Endodermal cell (in vitro differentiated cells): ENCODE measurements at regions not wholly inside any gene's neighbourhood (a gene's known extent, or its start where the extent isn't known, plus 50 kb on each side); places are given as distances from the start of the nearest gene placed in this dataset.

ENCODE experiments used
- DNase-seq: peaks from one replicate; pipeline ENCODE4 v3.0.0-alpha.2; 2017
- H3K27ac ChIP-seq: 2 replicates; pipeline ENCODE4 v1.5.1; 2013; ENCODE audit warnings: mild to moderate bottlenecking, low read depth, low read length, moderate library complexity
- H3K27me3 ChIP-seq: 2 replicates; pipeline ENCODE4 v1.6.1; 2013; ENCODE audit warnings: mild to moderate bottlenecking, low read length, moderate library complexity; ENCODE audit not compliant: insufficient read depth, control insufficient read depth, poor library complexity, severe bottlenecking
- H3K36me3 ChIP-seq: 2 replicates; pipeline ENCODE4 v1.7.0; 2013; ENCODE audit warnings: mild to moderate bottlenecking, low read length, moderate library complexity; ENCODE audit not compliant: control insufficient read depth, insufficient read depth
- H3K4me1 ChIP-seq: one replicate; pipeline ENCODE4 v1.7.0; 2013; ENCODE audit warnings: low read length; ENCODE audit not compliant: control insufficient read depth, insufficient read depth
- H3K4me3 ChIP-seq: 2 replicates; pipeline ENCODE4 v1.5.1; 2013; ENCODE audit warnings: mild to moderate bottlenecking, low read length, moderate library complexity
- H3K9ac ChIP-seq: 2 replicates; pipeline ENCODE4 v1.6.1; 2013; ENCODE audit warnings: mild to moderate bottlenecking, low read length, moderate library complexity; ENCODE audit not compliant: poor library complexity, severe bottlenecking; ENCODE audit errors: extremely low read depth
- H3K9me3 ChIP-seq: 2 replicates; pipeline ENCODE4 v1.6.1; 2013; ENCODE audit warnings: mild to moderate bottlenecking, low read length, moderate library complexity; ENCODE audit not compliant: control insufficient read depth
- H3K27ac Mint-ChIP-seq: 2 replicates; pipeline ENCODE4 v1.8.0; 2020; ENCODE audit warnings: mixed read lengths
- H3K27me3 Mint-ChIP-seq: 2 replicates; pipeline ENCODE4 v1.8.0; 2021; ENCODE audit warnings: mild to moderate bottlenecking, mixed read lengths; ENCODE audit not compliant: insufficient read depth
- H3K36me3 Mint-ChIP-seq: 2 replicates; pipeline ENCODE4 v1.8.0; 2020; ENCODE audit warnings: low read depth, mixed read lengths
- H3K4me1 Mint-ChIP-seq: 2 replicates; pipeline ENCODE4 v1.8.0; 2020; ENCODE audit warnings: mixed read lengths
- H3K4me3 Mint-ChIP-seq: 2 replicates; pipeline ENCODE4 v1.8.0; 2020; ENCODE audit warnings: mild to moderate bottlenecking, moderate library complexity, mixed read lengths
- H3K9me3 Mint-ChIP-seq: 2 replicates; pipeline ENCODE4 v1.8.0; 2020; ENCODE audit warnings: mild to moderate bottlenecking, mixed read lengths
- WGBS, 2 experiments: methylation state at CpG; one replicate each; pipeline versions ENCODE4 v1.1.5 to v1.1.7; 2013; ENCODE audit warnings: missing lambda C conversion rate in 2 of 2, mixed read lengths in 1 of 2; ENCODE audit not compliant: insufficient coverage in 1 of 2, insufficient read length in 1 of 2; 5-methylcytosine and 5-hydroxymethylcytosine counted together
- TF ChIP-seq, protein P1 (sequence below): fragments of 200-600 bp; sonication (generic); conservative IDR thresholded peaks from 2 replicates; pipeline ENCODE4 v1.5.0; 2021; ENCODE audit warnings: antibody characterized with exemption, mild to moderate bottlenecking

DNA sequence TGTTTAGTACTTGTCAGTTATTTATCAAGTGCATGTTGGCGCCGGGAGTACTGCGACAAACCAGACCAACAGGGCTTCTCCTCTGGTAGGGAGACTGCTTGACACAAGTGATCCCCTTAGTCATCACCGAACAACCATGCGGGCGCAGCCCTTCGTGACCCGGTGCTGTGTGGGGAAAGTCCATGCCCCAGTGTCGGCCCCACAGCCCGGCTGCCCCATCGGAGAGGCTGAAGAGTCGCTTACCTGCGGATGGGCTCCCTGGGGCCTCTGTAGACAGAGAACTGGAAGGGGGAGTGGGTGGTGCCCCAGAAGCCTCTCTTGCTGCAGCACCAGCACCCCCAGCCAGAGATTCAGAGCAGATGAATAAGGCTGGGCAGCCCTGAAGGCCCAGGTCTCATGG is 90.3 kb upstream of the PRR23E start:
- H3K36me3 ChIP-seq: no peaks in the 10 kb centered on the region
- H3K9me3 Mint-ChIP-seq: no peaks in the 10 kb centered on the region
- H3K36me3 Mint-ChIP-seq: no peaks in the 10 kb centered on the region
- WGBS, 2 experiments: 95 to 96% methylated on average over 10 to 13 of the region's 13 CpGs
- H3K4me3 Mint-ChIP-seq: no peak overlapping the region
- H3K27me3 ChIP-seq: no peaks in the 10 kb centered on the region
- no peak overlapping the region for H3K4me3 ChIP-seq
- no peak overlapping the region for H3K27ac Mint-ChIP-seq
- no peaks in the 10 kb centered on the region for H3K27me3 Mint-ChIP-seq
- no peak overlapping the region for H3K9ac ChIP-seq
- H3K4me1 ChIP-seq: no peaks in the 10 kb centered on the region
- DNase-seq: no peak
- H3K27ac ChIP-seq: no peak overlapping the region
- H3K9me3 ChIP-seq: no peaks in the 10 kb centered on the region
- TF ChIP-seq, protein P1, sequence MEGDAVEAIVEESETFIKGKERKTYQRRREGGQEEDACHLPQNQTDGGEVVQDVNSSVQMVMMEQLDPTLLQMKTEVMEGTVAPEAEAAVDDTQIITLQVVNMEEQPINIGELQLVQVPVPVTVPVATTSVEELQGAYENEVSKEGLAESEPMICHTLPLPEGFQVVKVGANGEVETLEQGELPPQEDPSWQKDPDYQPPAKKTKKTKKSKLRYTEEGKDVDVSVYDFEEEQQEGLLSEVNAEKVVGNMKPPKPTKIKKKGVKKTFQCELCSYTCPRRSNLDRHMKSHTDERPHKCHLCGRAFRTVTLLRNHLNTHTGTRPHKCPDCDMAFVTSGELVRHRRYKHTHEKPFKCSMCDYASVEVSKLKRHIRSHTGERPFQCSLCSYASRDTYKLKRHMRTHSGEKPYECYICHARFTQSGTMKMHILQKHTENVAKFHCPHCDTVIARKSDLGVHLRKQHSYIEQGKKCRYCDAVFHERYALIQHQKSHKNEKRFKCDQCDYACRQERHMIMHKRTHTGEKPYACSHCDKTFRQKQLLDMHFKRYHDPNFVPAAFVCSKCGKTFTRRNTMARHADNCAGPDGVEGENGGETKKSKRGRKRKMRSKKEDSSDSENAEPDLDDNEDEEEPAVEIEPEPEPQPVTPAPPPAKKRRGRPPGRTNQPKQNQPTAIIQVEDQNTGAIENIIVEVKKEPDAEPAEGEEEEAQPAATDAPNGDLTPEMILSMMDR: no peak
- peaks cover 8% of the 10 kb centered on the region for H3K4me1 Mint-ChIP-seq

DNA sequence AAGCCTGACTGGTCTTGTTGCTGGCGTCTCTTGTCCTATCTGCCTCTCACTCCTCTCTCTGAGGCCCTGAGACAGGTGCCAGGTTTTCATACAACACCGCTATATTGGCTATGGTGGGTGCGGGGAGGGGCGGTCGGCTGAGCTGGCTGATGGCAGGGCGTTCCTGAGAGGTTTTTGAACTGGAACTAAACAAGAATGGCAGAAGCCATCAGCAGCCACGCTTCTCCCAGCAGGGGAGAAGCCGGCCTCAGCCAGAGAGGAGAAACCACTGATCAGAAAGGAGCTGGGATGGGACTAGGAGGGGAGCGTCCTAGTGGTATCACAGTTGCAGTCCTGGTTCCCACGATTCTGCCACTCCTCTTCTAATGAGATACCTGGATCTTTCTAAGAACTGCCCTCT is 89.9 kb upstream of the PRR23E start:
- 71 to 85% methylated on average over 6 to 10 of the region's 10 CpGs for WGBS, 2 experiments
- DNase-seq: no peak
- H3K4me1 Mint-ChIP-seq: peaks cover 8% of the 10 kb centered on the region
- Histone ChIP-seq H3K9me3 (no peaks in the 10 kb centered on the region), H3K36me3 (no peaks in the 10 kb centered on the region), H3K4me1 (no peaks in the 10 kb centered on the region), H3K9ac (no peak overlapping the region), H3K27ac (no peak overlapping the region), H3K4me3 (no peak overlapping the region), H3K27me3 (no peaks in the 10 kb centered on the region)
- H3K9me3 Mint-ChIP-seq: no peaks in the 10 kb centered on the region
- no peaks in the 10 kb centered on the region for H3K36me3 Mint-ChIP-seq
- no peaks in the 10 kb centered on the region for H3K27me3 Mint-ChIP-seq
- TF ChIP-seq, protein P1: no peak
- no peak overlapping the region for H3K27ac Mint-ChIP-seq
- no peak overlapping the region for H3K4me3 Mint-ChIP-seq

- H3K27ac ChIP-seq: no peak overlapping the region
- Mint-ChIP-seq H3K27me3 (no peaks in the 10 kb centered on the region), H3K27ac (no peak overlapping the region), H3K9me3 (no peaks in the 10 kb centered on the region), H3K4me3 (no peak overlapping the region), H3K4me1 (peaks cover 8% of the 10 kb centered on the region), H3K36me3 (no peaks in the 10 kb centered on the region)
- no peak overlapping the region for H3K4me3 ChIP-seq
- no peaks in the 10 kb centered on the region for H3K4me1 ChIP-seq
- H3K9me3 ChIP-seq: no peaks in the 10 kb centered on the region
- peak; percentile 31 for DNase-seq
- no peak overlapping the region for H3K9ac ChIP-seq
- TF ChIP-seq, protein P1: no peak
- no peaks in the 10 kb centered on the region for H3K36me3 ChIP-seq
- 92 to 94% methylated on average over 4 to 7 of the region's 7 CpGs for WGBS, 2 experiments
- no peaks in the 10 kb centered on the region for H3K27me3 ChIP-seq
Measured at GRCh38 chr3:127104586-127104985, 88.3 kb upstream of the PRR23E start.
